WTC11 (cell line): ENCODE measurements at regions not wholly inside any gene's neighbourhood (a gene's known extent, or its start where the extent isn't known, plus 50 kb on each side); places are given as distances from the start of the nearest gene placed in this dataset.

Experiments used
- ATAC-seq: fragments of 200-7000 bp; cut with Tn5 transposase; 2 replicates; pipeline ENCODE4 v1.10.0; 2021; ENCODE audit warnings: mild to moderate bottlenecking, moderate library complexity
- CTCF ChIA-PET: fragments of 300-600 bp; sonication (Branson Sonifier 250); formaldehyde crosslinking; loops from one replicate; lab custom pipeline; 2021; ENCODE audit warnings: antibody characterized with exemption; lab: Charles Lee
- POLR2A ChIA-PET: fragments of 350-600 bp; sonication (Branson Sonifier 250); formaldehyde crosslinking; loops from one replicate; lab custom pipeline; 2021; ENCODE audit warnings: antibody characterized with exemption; lab: Charles Lee
- DNase-seq: peaks from one replicate; pipeline ENCODE4 v3.0.0; 2021; ENCODE audit warnings: low spot score
- H3K27ac Mint-ChIP-seq: 2 replicates; pipeline ENCODE4 v1.8.0; 2021; ENCODE audit warnings: mixed read lengths
- H3K27me3 Mint-ChIP-seq: 2 replicates; pipeline ENCODE4 v1.8.0; 2021; ENCODE audit warnings: low read depth, mild to moderate bottlenecking, moderate library complexity, mixed read lengths
- H3K36me3 Mint-ChIP-seq: 2 replicates; pipeline ENCODE4 v1.8.0; 2021; ENCODE audit warnings: mixed read lengths
- H3K4me1 Mint-ChIP-seq: 2 replicates; pipeline ENCODE4 v1.8.0; 2022; ENCODE audit warnings: mixed read lengths
- H3K4me3 Mint-ChIP-seq: 2 replicates; pipeline ENCODE4 v1.8.0; 2021; ENCODE audit warnings: mild to moderate bottlenecking, moderate library complexity, mixed read lengths
- H3K9me3 Mint-ChIP-seq: 2 replicates; pipeline ENCODE4 v1.8.0; 2021; ENCODE audit warnings: mixed read lengths
- AFF4 ChIP-seq: sonication (generic); formaldehyde crosslinking; IDR thresholded peaks from 2 replicates; pipeline ENCODE4 v1.8.1; 2023; ENCODE audit warnings: mild to moderate bottlenecking, missing genetic modification reagents, borderline replicate concordance
- ARID4B ChIP-seq: sonication (generic); formaldehyde crosslinking; IDR thresholded peaks from 2 replicates; pipeline ENCODE4 v1.8.0; 2023; ENCODE audit warnings: missing genetic modification reagents, mild to moderate bottlenecking, borderline replicate concordance
- ATF1 ChIP-seq: sonication (generic); formaldehyde crosslinking; IDR thresholded peaks from 2 replicates; pipeline ENCODE4 v1.8.1; 2023; ENCODE audit warnings: mild to moderate bottlenecking, moderate library complexity, missing genetic modification reagents
- CDX4 ChIP-seq: fragments of 250-450 bp; sonication (Bioruptor Pico); IDR thresholded peaks from 2 replicates; pipeline ENCODE4 v1.9.0; 2021; ENCODE audit warnings: moderate library complexity, mild to moderate bottlenecking, inconsistent platforms, borderline replicate concordance
- CTCF ChIP-seq: fragments of 200-600 bp; IDR thresholded peaks from 2 replicates; pipeline ENCODE4 v1.8.0; 2022; ENCODE audit warnings: antibody characterized with exemption
- EMX1 ChIP-seq: fragments of 250-450 bp; sonication (Bioruptor Pico); IDR thresholded peaks from 2 replicates; pipeline ENCODE4 v1.8.0; 2021; ENCODE audit warnings: mild to moderate bottlenecking
- FOXK1 ChIP-seq: sonication (generic); formaldehyde crosslinking; IDR thresholded peaks from 2 replicates; pipeline ENCODE4 v1.8.0; 2022; ENCODE audit warnings: mild to moderate bottlenecking, moderate library complexity, missing genetic modification reagents
- HMGXB4 ChIP-seq: sonication (generic); formaldehyde crosslinking; IDR thresholded peaks from 2 replicates; pipeline ENCODE4 v1.8.1; 2023; ENCODE audit warnings: mild to moderate bottlenecking, moderate library complexity, missing genetic modification reagents
- IRF1 ChIP-seq: sonication (generic); formaldehyde crosslinking; IDR thresholded peaks from 2 replicates; pipeline ENCODE4 v1.8.0; 2023; ENCODE audit warnings: missing genetic modification reagents
- JAZF1 ChIP-seq: fragments of 250-450 bp; sonication (Bioruptor Pico); IDR thresholded peaks from 2 replicates; pipeline ENCODE4 v1.9.0; 2021; ENCODE audit warnings: moderate library complexity, mild to moderate bottlenecking, inconsistent platforms
- NFE2L1 ChIP-seq: sonication (generic); formaldehyde crosslinking; IDR thresholded peaks from 2 replicates; pipeline ENCODE4 v1.8.1; 2023; ENCODE audit warnings: missing genetic modification reagents
- TEAD4 ChIP-seq: sonication (generic); formaldehyde crosslinking; IDR thresholded peaks from 2 replicates; pipeline ENCODE4 v1.8.0; 2022; ENCODE audit warnings: mild to moderate bottlenecking, missing genetic modification reagents
- ZBTB43 ChIP-seq: sonication (generic); formaldehyde crosslinking; IDR thresholded peaks from 2 replicates; pipeline ENCODE4 v1.8.1; 2023; ENCODE audit warnings: mild to moderate bottlenecking, missing genetic modification reagents
- ZNF281 ChIP-seq: sonication (generic); formaldehyde crosslinking; IDR thresholded peaks from 2 replicates; pipeline ENCODE4 v1.8.0; 2023; ENCODE audit warnings: mild to moderate bottlenecking, missing genetic modification reagents
- ZNF425 ChIP-seq: fragments of 250-450 bp; sonication (Bioruptor Pico); conservative IDR thresholded peaks from 2 replicates; pipeline ENCODE4 v1.9.0; 2021; ENCODE audit warnings: mild to moderate bottlenecking

GRCh38 chr18:30683836-30684235 is 358.7 kb downstream of the DSC3 start (continued):
- TF ChIP-seq ZBTB43 (CRISPR knock-in tag) (no peak), TEAD4 (CRISPR knock-in tag) (no peak), NFE2L1 (CRISPR knock-in tag) (no peak), ARID4B (CRISPR knock-in tag) (no peak), ATF1 (CRISPR knock-in tag) (no peak), ZNF281 (CRISPR knock-in tag) (no peak)
- TF ChIP-seq, all 79 proteins: peak for 0

- no peak overlapping the region for H3K27ac Mint-ChIP-seq
- H3K36me3 Mint-ChIP-seq = no peaks in the 10 kb centered on the region
- POLR2A ChIA-PET = no interaction called here
- H3K4me1 Mint-ChIP-seq = peaks cover 12% of the 10 kb centered on the region
- no peak overlapping the region for H3K4me3 Mint-ChIP-seq
- ATAC-seq (no peak), DNase-seq (no peak)
- no peaks in the 10 kb centered on the region for H3K27me3 Mint-ChIP-seq
- no peaks in the 10 kb centered on the region for H3K9me3 Mint-ChIP-seq
- CTCF ChIA-PET = no interaction called here
- TF ChIP-seq EMX1 (CRISPR knock-in tag) (no peak), FOXK1 (CRISPR knock-in tag) (no peak), IRF1 (CRISPR knock-in tag) (no peak), ZNF425 (CRISPR knock-in tag) (no peak), AFF4 (CRISPR knock-in tag) (no peak), HMGXB4 (no peak), JAZF1 (no peak), CTCF (no peak), CDX4 (CRISPR knock-in tag) (no peak)
Observed at GRCh38 chr18:30682672-30683071, 359.9 kb downstream of the DSC3 start.
